ENCODE measurements at regions not wholly inside any gene's neighbourhood (a gene's known extent, or its start where the extent isn't known, plus 50 kb on each side); places are given as distances from the start of the nearest gene placed in this dataset.
A peak's percentile ranks its signal among the peaks of the same experiment; 100 is the strongest.

DNA sequence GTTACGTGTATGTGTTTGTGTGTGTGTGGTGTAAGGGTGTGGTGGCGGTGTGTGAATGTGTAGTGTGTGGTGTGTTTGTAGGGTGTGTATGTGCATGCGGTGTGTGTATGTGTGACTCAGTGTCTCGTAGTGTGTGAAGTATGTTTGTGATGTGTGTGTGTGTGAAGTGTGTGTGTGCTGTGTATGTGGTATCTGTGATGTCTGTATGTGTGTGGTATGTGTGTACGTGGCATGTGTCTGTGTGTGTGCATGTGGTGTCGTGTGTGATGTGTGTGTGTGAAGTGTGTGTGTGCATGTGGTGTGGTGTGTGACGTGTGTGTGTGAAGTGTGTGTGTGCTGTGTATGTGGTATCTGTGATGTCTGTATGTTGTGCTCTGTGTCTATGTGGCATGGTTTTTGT lies 339.4 kb downstream of the MTRR start:
- Histone ChIP-seq H3K4me1 (ENCODE audit: insufficient read depth, low read length) (no peaks in the 10 kb centered on the region), H3K4me2 (ENCODE audit: low read depth, low read length) (no peak overlapping the region), H4K20me1 (ENCODE audit: insufficient read depth, low read length) (no peaks in the 10 kb centered on the region), H3K9ac (ENCODE audit: insufficient read depth, low read depth, low read length) (no peak overlapping the region), H2AFZ (ENCODE audit: low read length) (no peak overlapping the region), H3K79me2 (ENCODE audit: insufficient read depth, low read length) (no peaks in the 10 kb centered on the region), H3K4me3 (replicated peaks in 1 of 3; ENCODE audit: insufficient read depth in 1 of 3, low read depth in 2 of 3, low read length in 3 of 3) (no peak overlapping the region), H3K27ac (ENCODE audit: extremely low read length, insufficient read depth, low read length) (no peak overlapping the region), H3K36me3 (replicated peaks in 1 of 2; ENCODE audit: control insufficient read depth in 1 of 2, insufficient read depth in 2 of 2, low read length in 2 of 2) (no peaks in the 10 kb centered on the region), H3K9me3 (ENCODE audit: low read length) (peaks cover 17% of the 10 kb centered on the region), H3K27me3 (ENCODE audit: control insufficient read depth in 1 of 2, insufficient read depth in 2 of 2, low read length in 2 of 2) (no peaks in the 10 kb centered on the region)
- no TSS peak for BruUV-seq (replicated peaks)
- TF ChIP-seq PHF5A (CRISPR knock-in tag; IDR thresholded peaks at IDR 0.05; ENCODE audit: low read depth, unreplicated experiment) (no peak), NBN (conservative IDR thresholded peaks at IDR 0.05) (0 out of 2 replicates have a peak, but pooled peaks have one; percentile 21), CREB1 (IDR thresholded peaks at IDR 0.05) (peak; percentile 69; the same call in 1 of the 2 replicates), CREB1 (CRISPR knock-in tag; IDR thresholded peaks at IDR 0.05) (no peak), SMARCE1 (IDR thresholded peaks at IDR 0.05; ENCODE audit: borderline replicate concordance) (no peak), HNRNPH1 (optimal IDR thresholded peaks at IDR 0.05; ENCODE audit: low read depth, low read length) (no peak), HDAC6 (IDR thresholded peaks at IDR 0.05; ENCODE audit: low read depth, low read length) (no peak), MNT (IDR thresholded peaks at IDR 0.05) (0 out of 2 replicates have a peak, but pooled peaks have one; percentile 41)
- intact Hi-C loops (cut with micrococcal nuclease; ENCODE audit: unreplicated experiment), result no loop called here
- FAIRE-seq (peak; percentile 30), ATAC-seq (no peak), DNase-seq (ENCODE audit: low spot score) (no peak)
- ChIA-PET POLR2A (no interaction called here), CTCF (ENCODE audit: low intra/inter-chr PET ratio, low total read pairs) (no interaction called here)
- 69% methylated on average over 7 of the region's 7 CpGs for WGBS (ENCODE audit: low lambda C conversion rate)
- in situ Hi-C loops (cut with HindIII; ENCODE audit: extremely low pct_ligation_motif_present, low pct_unique_long_range_greater_than_20kb), result no loop called here

- CTCF ChIA-PET (ENCODE audit: low intra/inter-chr PET ratio, low total read pairs), result no interaction called here
Observed at GRCh38 chr5:8209500-8209899, 340.6 kb downstream of the MTRR start.

More at GRCh38 chr5:8209500-8209899, 340.6 kb downstream of the MTRR start:
- 5% methylated on average over 5 of the region's 5 CpGs for WGBS (ENCODE audit: low lambda C conversion rate)
- Histone ChIP-seq H3K27me3 (ENCODE audit: control insufficient read depth in 1 of 2, insufficient read depth in 2 of 2, low read length in 2 of 2) (no peaks in the 10 kb centered on the region), H2AFZ (ENCODE audit: low read length) (no peak overlapping the region), H3K4me1 (ENCODE audit: insufficient read depth, low read length) (no peaks in the 10 kb centered on the region), H3K4me2 (ENCODE audit: low read depth, low read length) (no peak overlapping the region), H3K36me3 (replicated peaks in 1 of 2; ENCODE audit: control insufficient read depth in 1 of 2, insufficient read depth in 2 of 2, low read length in 2 of 2) (no peaks in the 10 kb centered on the region), H3K27ac (ENCODE audit: extremely low read length, insufficient read depth, low read length) (no peak overlapping the region), H4K20me1 (ENCODE audit: insufficient read depth, low read length) (no peaks in the 10 kb centered on the region), H3K9ac (ENCODE audit: insufficient read depth, low read depth, low read length) (no peak overlapping the region), H3K9me3 (ENCODE audit: low read length) (peaks cover 17% of the 10 kb centered on the region), H3K79me2 (ENCODE audit: insufficient read depth, low read length) (no peaks in the 10 kb centered on the region), H3K4me3 (replicated peaks in 1 of 3; ENCODE audit: insufficient read depth in 1 of 3, low read depth in 2 of 3, low read length in 3 of 3) (no peak overlapping the region)
- in situ Hi-C loops (cut with HindIII; ENCODE audit: extremely low pct_ligation_motif_present, low pct_unique_long_range_greater_than_20kb), result no loop called here
- POLR2A ChIA-PET, result no interaction called here
- BruUV-seq (replicated peaks), result no TSS peak
- intact Hi-C loops (cut with micrococcal nuclease; ENCODE audit: unreplicated experiment), result no loop called here
- DNase-seq (ENCODE audit: low spot score), result no peak
- no peak for ATAC-seq
- TF ChIP-seq DRAP1 (CRISPR knock-in tag; IDR thresholded peaks at IDR 0.05) (no peak), ZNF577 (CRISPR knock-in tag; IDR thresholded peaks at IDR 0.05; ENCODE audit: borderline replicate concordance, low read depth) (no peak)
- no peak for FAIRE-seq
